Skin epidermis (tissue), 12 donors: ENCODE measurements at regions not wholly inside any gene's neighbourhood (a gene's known extent, or its start where the extent isn't known, plus 50 kb on each side); places are given as distances from the start of the nearest gene placed in this dataset.
"Not testable (repeated sequence)": the region's sequence is repeated elsewhere in the genome, so short reads cannot be mapped to it uniquely, and the experiment has no call there.

Source experiments
- H3K27ac ChIP-seq, 21 experiments: fragments of 200-600 bp; sonication (generic) in 11 of 21; one replicate each; pipeline ENCODE4 v1.5.0; 2020; ENCODE audit warnings: mild to moderate bottlenecking in 3 of 21, inconsistent platforms in 2 of 21, moderate library complexity in 2 of 21
- H3K4me3 ChIP-seq, 7 experiments: fragments of 200-600 bp; sonication (generic) in 2 of 7; one replicate each; pipeline ENCODE4 v1.5.0; 2020; ENCODE audit warnings: inconsistent platforms in 2 of 7, mild to moderate bottlenecking in 2 of 7, moderate library complexity in 1 of 7

- no peak overlapping the region for H3K4me3 ChIP-seq
- no peak overlapping the region for H3K27ac ChIP-seq
Observed at GRCh38 chr5:104412649-104413240, 850.2 kb upstream of the NUDT12 start.

GRCh38 chr5:104400941-104401340 is 838.4 kb upstream of the NUDT12 start:
- Histone ChIP-seq H3K4me3 (no peak overlapping the region), H3K27ac (no peak overlapping the region)

- Histone ChIP-seq H3K4me3 (no peak overlapping the region), H3K27ac (no peak overlapping the region)
Observed at GRCh38 chr5:104385906-104386305, 823.3 kb upstream of the NUDT12 start.

GRCh38 chr5:104375345-104375744 is 812.8 kb upstream of the NUDT12 start:
- H3K4me3 ChIP-seq = no peak overlapping the region
- H3K27ac ChIP-seq = no peak overlapping the region

- Histone ChIP-seq H3K4me3 (no peak overlapping the region), H3K27ac (no peak overlapping the region)
Observed at GRCh38 chr5:104372796-104373195, 810.2 kb upstream of the NUDT12 start.

GRCh38 chr5:104372376-104372775 is 809.8 kb upstream of the NUDT12 start:
- H3K27ac ChIP-seq = no peak overlapping the region
- H3K4me3 ChIP-seq = no peak overlapping the region

GRCh38 chr5:104370523-104370922 is 807.9 kb upstream of the NUDT12 start:
- H3K4me3 ChIP-seq = no peak overlapping the region
- H3K27ac ChIP-seq = no peak overlapping the region

- no peak overlapping the region for H3K27ac ChIP-seq
Observed at GRCh38 chr5:104367978-104368377, 805.4 kb upstream of the NUDT12 start.

GRCh38 chr5:104363567-104363966 is 801.0 kb upstream of the NUDT12 start:
- H3K27ac ChIP-seq = peak overlapping the region in 1 of 21 experiments; percentile 27
- H3K4me3 ChIP-seq = no peak overlapping the region

More at GRCh38 chr5:104367978-104368377, 805.4 kb upstream of the NUDT12 start:
- H3K4me3 ChIP-seq = no peak overlapping the region

GRCh38 chr5:104361932-104362331 is 799.3 kb upstream of the NUDT12 start:
- Histone ChIP-seq H3K4me3 (no peak overlapping the region), H3K27ac (no peak overlapping the region)

GRCh38 chr5:104355350-104355749 is 792.8 kb upstream of the NUDT12 start:
- Histone ChIP-seq H3K4me3 (no peak overlapping the region), H3K27ac (no peak overlapping the region)

GRCh38 chr5:104353371-104353770 is 790.8 kb upstream of the NUDT12 start:
- no peak overlapping the region for H3K27ac ChIP-seq
- H3K4me3 ChIP-seq = no peak overlapping the region

GRCh38 chr5:104352954-104353353 is 790.4 kb upstream of the NUDT12 start:
- no peak overlapping the region for H3K27ac ChIP-seq
- no peak overlapping the region for H3K4me3 ChIP-seq

GRCh38 chr5:104347119-104347708 is 784.6 kb upstream of the NUDT12 start:
- Histone ChIP-seq H3K27ac (no peak overlapping the region), H3K4me3 (no peak overlapping the region)

- Histone ChIP-seq H3K4me3 (no peak overlapping the region), H3K27ac (no peak overlapping the region)
Observed at GRCh38 chr5:104345222-104346016, 782.8 kb upstream of the NUDT12 start.

- no peak overlapping the region for H3K27ac ChIP-seq
- no peak overlapping the region for H3K4me3 ChIP-seq
Observed at GRCh38 chr5:104344809-104345208, 782.2 kb upstream of the NUDT12 start.

GRCh38 chr5:104327801-104328200 is 765.2 kb upstream of the NUDT12 start:
- no peak overlapping the region for H3K27ac ChIP-seq
- H3K4me3 ChIP-seq = no peak overlapping the region

GRCh38 chr5:104326966-104327365 is 764.4 kb upstream of the NUDT12 start:
- Histone ChIP-seq H3K27ac (no peak overlapping the region), H3K4me3 (no peak overlapping the region)

GRCh38 chr5:104325356-104325755 is 762.8 kb upstream of the NUDT12 start:
- H3K4me3 ChIP-seq = no peak overlapping the region
- no peak overlapping the region for H3K27ac ChIP-seq

GRCh38 chr5:104316676-104317075 is 754.1 kb upstream of the NUDT12 start:
- H3K4me3 ChIP-seq = not testable (repeated sequence)

GRCh38 chr5:104312481-104312880 is 749.9 kb upstream of the NUDT12 start:
- Histone ChIP-seq H3K4me3 (no peak overlapping the region), H3K27ac (no peak overlapping the region)

More at GRCh38 chr5:104316676-104317075, 754.1 kb upstream of the NUDT12 start:
- H3K27ac ChIP-seq = not testable (repeated sequence)
